ENCODE measurements at regions not wholly inside any gene's neighbourhood (a gene's known extent, or its start where the extent isn't known, plus 50 kb on each side); places are given as distances from the start of the nearest gene placed in this dataset.

- H3K9me2 ChIP-seq (replicated peaks; ENCODE audit: insufficient read depth): no peaks in the 10 kb centered on the region
- no peaks in the 10 kb centered on the region for H4K20me1 ChIP-seq (ENCODE audit: insufficient read depth, poor library complexity, severe bottlenecking)
- DNase-seq (ENCODE audit: low spot score): no peak
- H3K4me2 ChIP-seq: no peak overlapping the region
- no peaks in the 10 kb centered on the region for H3K36me3 ChIP-seq (replicated peaks; ENCODE audit: insufficient read depth, low read depth)
- no peak overlapping the region for H3K27ac ChIP-seq
- H3K79me2 ChIP-seq: no peaks in the 10 kb centered on the region
- H3K9me3 ChIP-seq (ENCODE audit: low read depth): no peaks in the 10 kb centered on the region
- peaks cover 5% of the 10 kb centered on the region for H3K4me1 ChIP-seq (ENCODE audit: insufficient read depth)
- TF ChIP-seq EZH2phosphoT487 (IDR thresholded peaks at IDR 0.05; ENCODE audit: low read depth, severe bottlenecking, unreplicated experiment): no peak
- no peak for TF ChIP-seq EZH2 (IDR thresholded peaks at IDR 0.05; ENCODE audit: borderline replicate concordance)
- no peak overlapping the region for H2AFZ ChIP-seq
- H3K27me3 ChIP-seq: no peaks in the 10 kb centered on the region
- H3K4me3 ChIP-seq: no peak overlapping the region
Measured at GRCh38 chr2:217724471-217724870, 278.3 kb downstream of the TNS1 start.

DNA sequence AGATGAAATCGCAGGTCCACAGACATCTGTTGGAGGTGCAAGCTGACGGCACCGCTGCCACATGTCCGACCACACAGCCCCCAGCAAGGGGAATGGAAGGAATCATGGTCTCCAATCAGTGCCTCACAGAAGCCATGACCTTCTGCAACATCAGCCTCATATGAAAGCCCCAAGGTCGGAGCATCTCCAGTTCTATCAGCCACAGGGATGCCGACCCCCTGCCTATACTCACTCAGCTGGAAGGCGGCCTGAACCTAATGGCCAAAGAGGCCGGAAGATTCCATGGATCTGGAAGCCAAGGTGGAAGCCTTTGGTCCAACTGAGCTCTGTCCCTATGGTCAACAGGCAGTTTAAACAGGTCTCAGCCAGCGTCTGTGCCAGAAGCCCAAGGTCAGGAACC is 278.8 kb downstream of the TNS1 start:
- Histone ChIP-seq H3K9me2 (replicated peaks; ENCODE audit: insufficient read depth) (no peaks in the 10 kb centered on the region), H3K27ac (no peak overlapping the region), H3K4me1 (ENCODE audit: insufficient read depth) (peaks cover under 1% of the 10 kb centered on the region), H4K20me1 (ENCODE audit: insufficient read depth, poor library complexity, severe bottlenecking) (no peaks in the 10 kb centered on the region), H3K36me3 (replicated peaks; ENCODE audit: insufficient read depth, low read depth) (no peaks in the 10 kb centered on the region), H2AFZ (no peak overlapping the region), H3K4me2 (no peak overlapping the region), H3K9me3 (ENCODE audit: low read depth) (no peaks in the 10 kb centered on the region), H3K4me3 (no peak overlapping the region), H3K79me2 (no peaks in the 10 kb centered on the region), H3K27me3 (no peaks in the 10 kb centered on the region)
- no peak for TF ChIP-seq EZH2 (IDR thresholded peaks at IDR 0.05; ENCODE audit: borderline replicate concordance)
- DNase-seq (ENCODE audit: low spot score): no peak
- WGBS (ENCODE audit: low lambda C conversion rate, missing lambda C conversion rate): 95% methylated on average over 9 of the region's 9 CpGs

GRCh38 chr2:217722883-217723472 is 279.8 kb downstream of the TNS1 start:
- DNase-seq (ENCODE audit: low spot score): no peak
- Histone ChIP-seq H3K27me3 (no peaks in the 10 kb centered on the region), H3K36me3 (replicated peaks; ENCODE audit: insufficient read depth, low read depth) (no peaks in the 10 kb centered on the region), H3K4me3 (no peak overlapping the region), H2AFZ (no peak overlapping the region), H3K4me2 (no peak overlapping the region), H3K79me2 (no peaks in the 10 kb centered on the region), H3K9me2 (replicated peaks; ENCODE audit: insufficient read depth) (no peaks in the 10 kb centered on the region), H4K20me1 (ENCODE audit: insufficient read depth, poor library complexity, severe bottlenecking) (no peaks in the 10 kb centered on the region), H3K9me3 (ENCODE audit: low read depth) (no peaks in the 10 kb centered on the region), H3K4me1 (ENCODE audit: insufficient read depth) (no peaks in the 10 kb centered on the region), H3K27ac (no peak overlapping the region)
- no peak for TF ChIP-seq EZH2phosphoT487 (IDR thresholded peaks at IDR 0.05; ENCODE audit: low read depth, severe bottlenecking, unreplicated experiment)
- WGBS (ENCODE audit: low lambda C conversion rate, missing lambda C conversion rate): 65% methylated on average over 9 of the region's 9 CpGs

GRCh38 chr2:217717646-217718045 is 285.1 kb downstream of the TNS1 start:
- WGBS (ENCODE audit: low lambda C conversion rate, missing lambda C conversion rate): 75% methylated on average over 10 of the region's 10 CpGs
- Histone ChIP-seq H3K79me2 (no peaks in the 10 kb centered on the region), H3K4me3 (no peak overlapping the region)

DNA sequence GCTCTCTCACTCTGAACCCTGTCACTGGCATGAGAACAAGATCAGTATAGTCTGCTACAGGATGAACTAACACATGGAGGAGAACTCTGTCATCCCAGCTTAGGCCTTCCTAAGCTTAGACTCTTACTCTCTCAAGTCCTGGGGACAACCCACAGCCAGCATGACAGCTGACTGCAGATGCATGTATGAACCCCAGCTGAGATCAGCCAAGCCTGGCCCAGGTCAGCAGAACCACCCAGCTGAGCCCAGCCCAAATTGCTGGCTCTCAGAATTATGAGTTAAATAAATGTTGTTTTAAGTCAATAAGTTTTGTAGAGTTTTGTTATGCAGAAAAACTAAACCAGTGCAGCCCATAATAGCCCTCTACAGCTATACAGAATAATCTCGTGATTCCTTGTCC is 287.3 kb downstream of the TNS1 start:
- Histone ChIP-seq H3K4me1 (ENCODE audit: insufficient read depth) (peaks cover 7% of the 10 kb centered on the region), H4K20me1 (ENCODE audit: insufficient read depth, poor library complexity, severe bottlenecking) (no peaks in the 10 kb centered on the region), H3K9me3 (ENCODE audit: low read depth) (no peaks in the 10 kb centered on the region), H3K79me2 (no peaks in the 10 kb centered on the region), H3K27me3 (no peaks in the 10 kb centered on the region), H2AFZ (no peak overlapping the region), H3K27ac (no peak overlapping the region), H3K4me2 (no peak overlapping the region), H3K9me2 (replicated peaks; ENCODE audit: insufficient read depth) (no peaks in the 10 kb centered on the region), H3K4me3 (no peak overlapping the region), H3K36me3 (replicated peaks; ENCODE audit: insufficient read depth, low read depth) (no peaks in the 10 kb centered on the region)
- 100% methylated on average over 1 of the region's 1 CpG for WGBS (ENCODE audit: low lambda C conversion rate, missing lambda C conversion rate)
- DNase-seq (ENCODE audit: low spot score): no peak
- TF ChIP-seq EZH2phosphoT487 (IDR thresholded peaks at IDR 0.05; ENCODE audit: low read depth, severe bottlenecking, unreplicated experiment): no peak
- no peak for TF ChIP-seq EZH2 (IDR thresholded peaks at IDR 0.05; ENCODE audit: borderline replicate concordance)
- TF ChIP-seq, protein P1, sequence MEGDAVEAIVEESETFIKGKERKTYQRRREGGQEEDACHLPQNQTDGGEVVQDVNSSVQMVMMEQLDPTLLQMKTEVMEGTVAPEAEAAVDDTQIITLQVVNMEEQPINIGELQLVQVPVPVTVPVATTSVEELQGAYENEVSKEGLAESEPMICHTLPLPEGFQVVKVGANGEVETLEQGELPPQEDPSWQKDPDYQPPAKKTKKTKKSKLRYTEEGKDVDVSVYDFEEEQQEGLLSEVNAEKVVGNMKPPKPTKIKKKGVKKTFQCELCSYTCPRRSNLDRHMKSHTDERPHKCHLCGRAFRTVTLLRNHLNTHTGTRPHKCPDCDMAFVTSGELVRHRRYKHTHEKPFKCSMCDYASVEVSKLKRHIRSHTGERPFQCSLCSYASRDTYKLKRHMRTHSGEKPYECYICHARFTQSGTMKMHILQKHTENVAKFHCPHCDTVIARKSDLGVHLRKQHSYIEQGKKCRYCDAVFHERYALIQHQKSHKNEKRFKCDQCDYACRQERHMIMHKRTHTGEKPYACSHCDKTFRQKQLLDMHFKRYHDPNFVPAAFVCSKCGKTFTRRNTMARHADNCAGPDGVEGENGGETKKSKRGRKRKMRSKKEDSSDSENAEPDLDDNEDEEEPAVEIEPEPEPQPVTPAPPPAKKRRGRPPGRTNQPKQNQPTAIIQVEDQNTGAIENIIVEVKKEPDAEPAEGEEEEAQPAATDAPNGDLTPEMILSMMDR (IDR thresholded peaks at IDR 0.05; ENCODE audit: poor library complexity): no peak

More at GRCh38 chr2:217717646-217718045, 285.1 kb downstream of the TNS1 start:
- H3K9me2 ChIP-seq (replicated peaks; ENCODE audit: insufficient read depth): no peaks in the 10 kb centered on the region
- no peak overlapping the region for H3K4me2 ChIP-seq
- TF ChIP-seq, protein P1 (IDR thresholded peaks at IDR 0.05; ENCODE audit: poor library complexity): no peak
- H3K27me3 ChIP-seq: no peaks in the 10 kb centered on the region
- no peak overlapping the region for H3K27ac ChIP-seq
- no peaks in the 10 kb centered on the region for H3K36me3 ChIP-seq (replicated peaks; ENCODE audit: insufficient read depth, low read depth)
- H2AFZ ChIP-seq: no peak overlapping the region
- peaks cover 7% of the 10 kb centered on the region for H3K4me1 ChIP-seq (ENCODE audit: insufficient read depth)
- no peaks in the 10 kb centered on the region for H3K9me3 ChIP-seq (ENCODE audit: low read depth)
- DNase-seq (ENCODE audit: low spot score): no peak
- no peaks in the 10 kb centered on the region for H4K20me1 ChIP-seq (ENCODE audit: insufficient read depth, poor library complexity, severe bottlenecking)
